CD4-positive, alpha-beta T cell treated with Interleukin-4 for 4 hours (primary cell): ENCODE measurements at regions not wholly inside any gene's neighbourhood (a gene's known extent, or its start where the extent isn't known, plus 50 kb on each side); places are given as distances from the start of the nearest gene placed in this dataset.

Experiments used
- DNase-seq: peaks from one replicate; pipeline ENCODE4 v3.0.0-alpha.2; 2020

- no peak for DNase-seq
Observed at GRCh38 chr17:56739376-56739775, 94.3 kb downstream of the C17orf67 start.

- DNase-seq = no peak
Observed at GRCh38 chr17:56739776-56740175, 93.9 kb downstream of the C17orf67 start.

DNA sequence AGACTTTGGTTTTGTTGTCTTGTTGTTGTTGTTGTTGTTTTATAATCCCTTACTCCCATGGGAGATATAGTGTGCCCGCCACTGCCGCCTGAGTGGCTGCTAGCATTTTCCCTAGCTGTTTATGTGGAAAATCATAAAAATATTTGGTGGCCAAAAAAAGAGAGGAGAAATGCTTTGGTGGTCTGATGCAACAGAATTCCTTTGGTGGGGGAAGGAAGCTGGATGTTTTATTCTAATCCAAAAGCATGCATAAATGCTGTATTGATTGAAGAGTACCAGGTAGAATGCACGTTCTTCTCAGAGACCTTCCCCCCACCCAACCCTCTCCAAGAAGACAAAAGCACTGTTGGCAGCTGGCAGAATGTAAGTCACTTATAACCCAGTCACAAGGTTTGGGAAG, 93.2 kb downstream of the C17orf67 start:
- DNase-seq = no peak
